Hepatocyte (in vitro differentiated cells): ENCODE measurements at regions not wholly inside any gene's neighbourhood (a gene's known extent, or its start where the extent isn't known, plus 50 kb on each side); places are given as distances from the start of the nearest gene placed in this dataset.

Experiments used
- DNase-seq: peaks from one replicate; pipeline ENCODE4 v3.0.0-alpha.2; 2016; ENCODE audit warnings: low spot score
- H2AFZ ChIP-seq: fragments of 200-600 bp; sonication (generic); 2 replicates; pipeline ENCODE4 v1.6.0; 2016; ENCODE audit warnings: antibody characterized with exemption, mild to moderate bottlenecking
- H3K27ac ChIP-seq: fragments of 200-600 bp; sonication (generic); 2 replicates; pipeline ENCODE4 v1.5.1; 2016; ENCODE audit warnings: mild to moderate bottlenecking
- H3K27me3 ChIP-seq: fragments of 200-600 bp; sonication (generic); 2 replicates; pipeline ENCODE4 v1.6.1; 2016
- H3K36me3 ChIP-seq: fragments of 200-600 bp; sonication (generic); replicated peaks from 2 replicates; pipeline ENCODE4 v1.5.1; 2016; ENCODE audit warnings: low read depth; ENCODE audit not compliant: insufficient read depth
- H3K4me1 ChIP-seq: fragments of 200-600 bp; sonication (generic); 2 replicates; pipeline ENCODE4 v1.5.1; 2016; ENCODE audit warnings: mild to moderate bottlenecking, moderate library complexity; ENCODE audit not compliant: insufficient read depth
- H3K4me2 ChIP-seq: fragments of 200-600 bp; sonication (generic); 2 replicates; pipeline ENCODE4 v1.6.0; 2016
- H3K4me3 ChIP-seq: fragments of 200-600 bp; sonication (generic); 2 replicates; pipeline ENCODE4 v1.5.1; 2016; ENCODE audit warnings: mild to moderate bottlenecking
- H3K79me2 ChIP-seq: fragments of 200-600 bp; sonication (generic); 2 replicates; pipeline ENCODE4 v1.6.0; 2017; ENCODE audit warnings: mild to moderate bottlenecking
- H3K9me2 ChIP-seq: fragments of 200-600 bp; sonication (generic); replicated peaks from 2 replicates; pipeline ENCODE4 v1.6.0; 2017; ENCODE audit warnings: mild to moderate bottlenecking; ENCODE audit not compliant: insufficient read depth
- H3K9me3 ChIP-seq: fragments of 200-600 bp; sonication (generic); 2 replicates; pipeline ENCODE4 v1.5.1; 2016; ENCODE audit warnings: low read depth, mild to moderate bottlenecking
- H4K20me1 ChIP-seq: fragments of 200-600 bp; sonication (generic); 2 replicates; pipeline ENCODE4 v1.6.0; 2016; ENCODE audit warnings: mild to moderate bottlenecking; ENCODE audit not compliant: insufficient read depth, poor library complexity, severe bottlenecking
- EZH2 ChIP-seq: fragments of 200-600 bp; sonication (generic); IDR thresholded peaks from 2 replicates; pipeline ENCODE4 v1.6.1; 2016; ENCODE audit warnings: antibody characterized with exemption, mild to moderate bottlenecking, borderline replicate concordance
- EZH2phosphoT487 ChIP-seq: fragments of 200-600 bp; sonication (generic); IDR thresholded peaks from one replicate; pipeline ENCODE4 v1.6.1; 2018; ENCODE audit warnings: antibody characterized with exemption, mild to moderate bottlenecking, low read depth, moderate library complexity; ENCODE audit not compliant: unreplicated experiment, severe bottlenecking
- WGBS: methylation state at CpG from one replicate; pipeline ENCODE4 v1.1.6; 2016; ENCODE audit warnings: low lambda C conversion rate; ENCODE audit errors: missing lambda C conversion rate; 5-methylcytosine and 5-hydroxymethylcytosine counted together
- TF ChIP-seq, protein P1 (sequence below): fragments of 200-600 bp; sonication (generic); IDR thresholded peaks from 2 replicates; pipeline ENCODE4 v1.5.1; 2016; ENCODE audit warnings: antibody characterized with exemption, mild to moderate bottlenecking; ENCODE audit not compliant: poor library complexity

DNA sequence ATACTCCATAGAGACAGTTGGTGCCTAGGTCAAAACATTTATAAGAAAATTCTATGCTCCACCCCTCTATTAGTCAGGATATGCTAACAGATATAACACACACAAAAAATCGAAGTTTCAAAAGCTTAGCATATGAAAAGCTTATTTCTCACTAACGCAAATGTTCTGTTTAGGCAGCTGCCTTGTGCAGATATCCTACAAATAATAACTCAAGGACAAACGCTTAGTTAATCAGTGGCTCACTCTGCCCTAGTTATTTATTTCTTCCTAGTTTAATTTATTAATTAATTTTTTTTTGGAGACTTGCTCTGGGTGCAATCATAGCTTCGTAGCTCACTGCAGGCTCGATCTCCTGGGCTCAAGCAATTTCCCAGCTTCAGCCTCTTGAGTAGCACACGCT, 259.7 kb upstream of the GPC6 start:
- Histone ChIP-seq H2AFZ (no peak overlapping the region), H4K20me1 (no peaks in the 10 kb centered on the region), H3K36me3 (no peaks in the 10 kb centered on the region), H3K4me2 (no peak overlapping the region), H3K9me2 (no peaks in the 10 kb centered on the region), H3K27ac (no peak overlapping the region), H3K4me3 (no peak overlapping the region), H3K27me3 (no peaks in the 10 kb centered on the region), H3K9me3 (no peaks in the 10 kb centered on the region), H3K79me2 (no peaks in the 10 kb centered on the region), H3K4me1 (no peaks in the 10 kb centered on the region)
- 90% methylated on average over 6 of the region's 6 CpGs for WGBS
- no peak for DNase-seq
- TF ChIP-seq EZH2 (no peak), EZH2phosphoT487 (no peak)
- TF ChIP-seq, protein P1, sequence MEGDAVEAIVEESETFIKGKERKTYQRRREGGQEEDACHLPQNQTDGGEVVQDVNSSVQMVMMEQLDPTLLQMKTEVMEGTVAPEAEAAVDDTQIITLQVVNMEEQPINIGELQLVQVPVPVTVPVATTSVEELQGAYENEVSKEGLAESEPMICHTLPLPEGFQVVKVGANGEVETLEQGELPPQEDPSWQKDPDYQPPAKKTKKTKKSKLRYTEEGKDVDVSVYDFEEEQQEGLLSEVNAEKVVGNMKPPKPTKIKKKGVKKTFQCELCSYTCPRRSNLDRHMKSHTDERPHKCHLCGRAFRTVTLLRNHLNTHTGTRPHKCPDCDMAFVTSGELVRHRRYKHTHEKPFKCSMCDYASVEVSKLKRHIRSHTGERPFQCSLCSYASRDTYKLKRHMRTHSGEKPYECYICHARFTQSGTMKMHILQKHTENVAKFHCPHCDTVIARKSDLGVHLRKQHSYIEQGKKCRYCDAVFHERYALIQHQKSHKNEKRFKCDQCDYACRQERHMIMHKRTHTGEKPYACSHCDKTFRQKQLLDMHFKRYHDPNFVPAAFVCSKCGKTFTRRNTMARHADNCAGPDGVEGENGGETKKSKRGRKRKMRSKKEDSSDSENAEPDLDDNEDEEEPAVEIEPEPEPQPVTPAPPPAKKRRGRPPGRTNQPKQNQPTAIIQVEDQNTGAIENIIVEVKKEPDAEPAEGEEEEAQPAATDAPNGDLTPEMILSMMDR, result no peak

DNA sequence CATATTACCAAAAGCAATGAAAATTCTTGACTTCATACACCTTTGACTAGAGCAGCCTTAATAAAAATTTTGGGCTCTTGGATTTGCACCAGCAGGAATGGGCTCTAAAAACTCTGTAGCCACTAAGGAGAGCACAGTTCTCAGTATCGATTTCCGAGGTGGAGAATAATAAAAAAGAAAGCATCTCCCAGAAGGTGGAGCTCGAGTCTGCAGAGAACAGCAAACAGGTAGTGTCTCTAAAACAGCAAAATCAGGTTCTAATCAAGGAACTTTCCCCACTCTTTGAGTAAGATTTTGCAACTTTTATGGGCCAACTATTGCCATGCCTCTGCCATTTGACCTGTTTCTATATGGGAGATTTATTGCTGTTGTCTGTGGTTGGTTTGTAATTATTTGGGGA, 258.7 kb upstream of the GPC6 start:
- Histone ChIP-seq H3K79me2 (no peaks in the 10 kb centered on the region), H4K20me1 (no peaks in the 10 kb centered on the region), H3K27ac (no peak overlapping the region), H3K9me3 (no peaks in the 10 kb centered on the region), H3K4me2 (no peak overlapping the region), H3K9me2 (no peaks in the 10 kb centered on the region), H3K4me1 (no peaks in the 10 kb centered on the region), H2AFZ (no peak overlapping the region), H3K36me3 (no peaks in the 10 kb centered on the region), H3K4me3 (no peak overlapping the region), H3K27me3 (no peaks in the 10 kb centered on the region)
- DNase-seq, result no peak
- TF ChIP-seq EZH2phosphoT487, result no peak
- TF ChIP-seq, protein P1, result peak; percentile 15
- WGBS, result 81% methylated on average over 3 of the region's 3 CpGs

DNA sequence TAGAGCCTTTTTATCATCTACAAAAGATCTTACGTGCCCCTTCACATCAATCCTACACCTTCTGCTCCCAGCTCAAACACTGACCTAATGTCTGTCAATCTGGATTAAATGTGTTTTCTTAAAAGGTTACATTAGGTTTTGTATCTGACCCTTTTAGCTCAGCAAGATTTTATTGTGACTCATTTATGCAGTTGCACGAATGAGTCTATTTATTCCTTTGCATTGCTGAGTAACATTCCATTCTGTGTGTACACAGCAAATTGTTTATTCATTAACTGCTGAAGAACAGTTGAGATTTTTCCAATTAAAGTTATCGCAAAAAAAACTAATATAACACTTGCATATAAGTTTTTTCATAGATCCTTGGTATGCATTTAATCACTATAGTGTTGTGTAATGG, 253.9 kb upstream of the GPC6 start:
- H3K27me3 ChIP-seq, result no peaks in the 10 kb centered on the region
- H3K79me2 ChIP-seq, result no peaks in the 10 kb centered on the region
- no peaks in the 10 kb centered on the region for H3K36me3 ChIP-seq
- TF ChIP-seq EZH2, result no peak
- no peak for TF ChIP-seq EZH2phosphoT487
- TF ChIP-seq, protein P1, result no peak
- H3K9me2 ChIP-seq, result no peaks in the 10 kb centered on the region
- H3K4me2 ChIP-seq, result no peak overlapping the region
- WGBS, result 76% methylated on average over 3 of the region's 3 CpGs
- no peak overlapping the region for H3K27ac ChIP-seq
- no peak overlapping the region for H2AFZ ChIP-seq
- H3K4me3 ChIP-seq, result no peak overlapping the region
- DNase-seq, result no peak
- no peaks in the 10 kb centered on the region for H3K4me1 ChIP-seq
- H4K20me1 ChIP-seq, result no peaks in the 10 kb centered on the region
- H3K9me3 ChIP-seq, result no peaks in the 10 kb centered on the region

DNA sequence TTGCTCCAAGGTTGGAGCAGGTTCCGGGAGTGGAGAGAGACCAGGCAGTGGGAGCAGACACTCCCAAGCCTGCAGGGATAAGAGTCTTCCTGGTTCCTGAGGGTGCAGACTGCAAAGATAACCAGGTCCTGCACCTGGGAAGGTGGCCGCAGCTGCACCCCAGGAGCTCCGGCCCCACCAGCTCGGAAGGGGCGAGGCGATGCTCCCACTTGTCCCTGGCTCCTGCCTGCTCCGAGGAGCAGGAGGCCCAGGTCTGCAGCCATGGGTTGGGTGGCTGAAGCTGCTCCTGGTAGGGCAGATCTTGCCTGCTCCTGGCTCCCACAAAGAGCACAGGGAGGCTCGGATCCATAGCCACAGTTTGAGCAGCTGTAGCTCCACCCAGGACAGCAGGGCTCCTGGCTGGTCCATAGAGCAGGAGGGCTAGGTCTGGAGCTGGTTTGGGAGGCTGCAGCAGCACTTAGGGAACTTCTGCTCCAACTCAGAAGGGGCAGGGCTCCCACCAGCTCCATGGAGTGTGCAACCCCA, 251.6 kb upstream of the GPC6 start:
- H3K9me2 ChIP-seq, result no peaks in the 10 kb centered on the region
- H3K9me3 ChIP-seq, result no peaks in the 10 kb centered on the region
- no peaks in the 10 kb centered on the region for H4K20me1 ChIP-seq
- H3K79me2 ChIP-seq, result no peaks in the 10 kb centered on the region
- no peak overlapping the region for H3K4me3 ChIP-seq
- no peaks in the 10 kb centered on the region for H3K36me3 ChIP-seq
- DNase-seq, result no peak
- no peak overlapping the region for H3K27ac ChIP-seq
- H3K4me2 ChIP-seq, result no peak overlapping the region
- TF ChIP-seq EZH2phosphoT487, result no peak
- TF ChIP-seq EZH2, result no peak
- TF ChIP-seq, protein P1, result no peak
- H3K4me1 ChIP-seq, result no peaks in the 10 kb centered on the region
- H2AFZ ChIP-seq, result no peak overlapping the region
- H3K27me3 ChIP-seq, result no peaks in the 10 kb centered on the region
- WGBS, result 95% methylated on average over 8 of the region's 8 CpGs
